Nephron progenitor cell (in vitro differentiated cells): ENCODE measurements at regions not wholly inside any gene's neighbourhood (a gene's known extent, or its start where the extent isn't known, plus 50 kb on each side); places are given as distances from the start of the nearest gene placed in this dataset.

Experiments used
- DNase-seq: peaks from one replicate; pipeline ENCODE4 v3.0.0; 2021
- H3K27ac Mint-ChIP-seq: 2 replicates; pipeline ENCODE4 v1.8.0; 2021; ENCODE audit warnings: mild to moderate bottlenecking, moderate library complexity, mixed read lengths
- H3K27me3 Mint-ChIP-seq: 2 replicates; pipeline ENCODE4 v1.8.0; 2021; ENCODE audit warnings: mild to moderate bottlenecking, low read depth, mixed read lengths; ENCODE audit not compliant: poor library complexity
- H3K36me3 Mint-ChIP-seq: 2 replicates; pipeline ENCODE4 v1.8.0; 2021; ENCODE audit warnings: low read depth, mixed read lengths
- H3K4me1 Mint-ChIP-seq: 2 replicates; pipeline ENCODE4 v1.8.0; 2021; ENCODE audit warnings: mixed read lengths
- H3K4me3 Mint-ChIP-seq: 2 replicates; pipeline ENCODE4 v1.8.0; 2021; ENCODE audit warnings: mild to moderate bottlenecking, moderate library complexity, mixed read lengths
- H3K9me3 Mint-ChIP-seq: 2 replicates; pipeline ENCODE4 v1.8.0; 2021; ENCODE audit warnings: mild to moderate bottlenecking, moderate library complexity, mixed read lengths
- TF ChIP-seq, protein P1 (sequence below): fragments of 200-600 bp; sonication (generic); IDR thresholded peaks from 2 replicates; pipeline ENCODE4 v1.5.0; 2021; ENCODE audit warnings: antibody characterized with exemption

DNA sequence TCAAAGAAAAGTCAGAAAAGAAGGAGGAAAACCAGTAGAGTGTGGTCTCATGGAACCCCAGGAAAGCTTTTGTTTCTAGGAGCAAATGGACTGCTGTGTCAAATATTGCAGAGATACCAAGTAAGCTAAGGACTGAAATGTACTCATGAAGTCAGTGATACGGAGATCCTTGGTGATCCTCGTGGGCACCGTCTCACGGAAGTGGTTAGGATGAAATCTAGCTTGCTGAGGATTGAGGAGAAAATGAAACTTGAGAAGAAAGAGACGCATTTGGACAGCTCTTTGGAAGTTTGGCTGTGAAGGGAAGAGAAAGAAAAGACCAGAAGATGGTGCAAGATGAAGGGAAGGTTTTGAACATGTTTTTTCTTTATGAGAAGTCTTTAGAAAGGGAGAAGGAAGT lies 104.0 kb upstream of the CCND2 start:
- Mint-ChIP-seq H3K36me3 (no peaks in the 10 kb centered on the region), H3K27me3 (no peaks in the 10 kb centered on the region)

DNA sequence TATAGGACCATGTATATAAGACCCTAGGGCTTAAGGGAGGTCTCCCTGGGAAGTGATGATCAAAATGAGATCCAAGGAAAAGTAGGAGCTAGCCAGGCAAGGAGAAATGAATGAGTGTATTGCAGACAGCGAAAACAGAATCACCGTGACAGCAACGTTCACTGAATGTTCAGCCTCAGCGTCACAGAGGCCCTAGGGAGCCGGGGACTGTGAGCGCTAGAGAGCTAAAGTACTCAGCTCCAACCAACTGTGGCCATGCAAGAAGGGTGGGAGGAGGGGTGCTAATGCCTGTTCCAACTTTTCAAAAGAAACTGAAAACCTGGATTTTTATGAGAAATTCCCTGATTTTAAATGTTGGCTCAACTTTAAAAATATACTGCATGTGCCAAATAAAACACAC lies 105.5 kb upstream of the CCND2 start:
- H3K9me3 Mint-ChIP-seq = no peaks in the 10 kb centered on the region
- no peaks in the 10 kb centered on the region for H3K27me3 Mint-ChIP-seq
- TF ChIP-seq, protein P1, sequence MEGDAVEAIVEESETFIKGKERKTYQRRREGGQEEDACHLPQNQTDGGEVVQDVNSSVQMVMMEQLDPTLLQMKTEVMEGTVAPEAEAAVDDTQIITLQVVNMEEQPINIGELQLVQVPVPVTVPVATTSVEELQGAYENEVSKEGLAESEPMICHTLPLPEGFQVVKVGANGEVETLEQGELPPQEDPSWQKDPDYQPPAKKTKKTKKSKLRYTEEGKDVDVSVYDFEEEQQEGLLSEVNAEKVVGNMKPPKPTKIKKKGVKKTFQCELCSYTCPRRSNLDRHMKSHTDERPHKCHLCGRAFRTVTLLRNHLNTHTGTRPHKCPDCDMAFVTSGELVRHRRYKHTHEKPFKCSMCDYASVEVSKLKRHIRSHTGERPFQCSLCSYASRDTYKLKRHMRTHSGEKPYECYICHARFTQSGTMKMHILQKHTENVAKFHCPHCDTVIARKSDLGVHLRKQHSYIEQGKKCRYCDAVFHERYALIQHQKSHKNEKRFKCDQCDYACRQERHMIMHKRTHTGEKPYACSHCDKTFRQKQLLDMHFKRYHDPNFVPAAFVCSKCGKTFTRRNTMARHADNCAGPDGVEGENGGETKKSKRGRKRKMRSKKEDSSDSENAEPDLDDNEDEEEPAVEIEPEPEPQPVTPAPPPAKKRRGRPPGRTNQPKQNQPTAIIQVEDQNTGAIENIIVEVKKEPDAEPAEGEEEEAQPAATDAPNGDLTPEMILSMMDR = no peak
- H3K4me1 Mint-ChIP-seq = peaks cover 49% of the 10 kb centered on the region
- no peak overlapping the region for H3K4me3 Mint-ChIP-seq
- H3K27ac Mint-ChIP-seq = no peak overlapping the region
- peak; percentile 32 for DNase-seq
- H3K36me3 Mint-ChIP-seq = no peaks in the 10 kb centered on the region

More for the DNA sequence above, 104.0 kb upstream of the CCND2 start:
- Mint-ChIP-seq H3K9me3 (no peaks in the 10 kb centered on the region), H3K27ac (no peak overlapping the region), H3K4me1 (peaks cover 43% of the 10 kb centered on the region), H3K4me3 (no peak overlapping the region)
- DNase-seq = no peak
- TF ChIP-seq, protein P1 = no peak

DNA sequence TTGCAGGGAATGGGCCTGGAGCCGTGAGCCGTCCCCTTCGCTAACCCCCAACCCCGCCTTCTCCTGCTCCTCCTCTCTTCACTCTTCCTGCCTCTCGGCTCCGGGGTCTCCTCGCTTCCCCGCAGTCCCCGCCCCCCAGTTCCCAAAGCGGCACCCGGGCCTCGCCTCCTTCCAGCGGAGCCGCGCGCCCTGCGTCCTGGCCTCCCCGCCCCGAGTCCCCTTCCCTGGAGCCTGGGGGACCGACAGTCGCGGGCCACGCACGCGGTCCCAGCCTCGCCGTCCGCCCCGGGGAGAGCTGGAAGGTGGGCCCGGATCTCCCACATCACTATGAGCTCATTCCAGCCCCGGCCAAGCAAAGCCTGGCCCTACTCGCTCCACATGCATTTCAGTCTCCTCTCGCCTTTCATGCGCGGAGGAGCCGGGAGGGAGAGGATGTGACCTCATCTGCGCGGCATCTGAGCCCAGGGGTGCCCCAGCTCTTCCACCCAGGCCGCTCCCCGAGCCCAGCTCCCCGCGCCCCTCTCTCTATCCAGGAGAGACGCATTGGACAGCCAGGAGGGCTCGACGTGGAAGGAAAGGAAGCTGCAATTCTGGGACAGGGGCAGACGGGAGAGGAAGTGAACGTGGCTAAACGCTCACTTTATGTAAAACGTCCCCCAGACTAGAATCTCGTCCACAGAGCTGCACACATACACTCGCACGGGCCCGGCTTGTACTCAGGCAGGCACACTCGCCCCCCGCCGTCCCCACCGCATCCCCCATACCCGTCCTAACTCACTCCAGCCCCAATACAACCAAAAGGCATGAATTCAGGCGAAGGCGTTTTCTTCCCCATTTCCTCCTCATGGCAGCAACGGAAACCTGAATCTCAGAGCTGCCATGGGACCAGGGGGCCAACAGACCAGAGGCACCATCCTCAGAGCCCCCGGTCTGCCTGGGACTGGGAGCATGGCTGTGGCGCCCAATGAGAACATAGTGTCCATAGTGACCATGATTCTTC lies 108.7 kb upstream of the CCND2 start:
- H3K36me3 Mint-ChIP-seq = peaks cover 8% of the 10 kb centered on the region
- DNase-seq = peak; percentile 76
- H3K27me3 Mint-ChIP-seq = peaks cover 2% of the 10 kb centered on the region
- peaks cover 11% of the 10 kb centered on the region for H3K9me3 Mint-ChIP-seq
- peak overlapping the region; percentile 83 for H3K27ac Mint-ChIP-seq
- TF ChIP-seq, protein P1 = no peak
- H3K4me1 Mint-ChIP-seq = peaks cover 47% of the 10 kb centered on the region
- H3K4me3 Mint-ChIP-seq = peak overlapping the region; percentile 73

DNA sequence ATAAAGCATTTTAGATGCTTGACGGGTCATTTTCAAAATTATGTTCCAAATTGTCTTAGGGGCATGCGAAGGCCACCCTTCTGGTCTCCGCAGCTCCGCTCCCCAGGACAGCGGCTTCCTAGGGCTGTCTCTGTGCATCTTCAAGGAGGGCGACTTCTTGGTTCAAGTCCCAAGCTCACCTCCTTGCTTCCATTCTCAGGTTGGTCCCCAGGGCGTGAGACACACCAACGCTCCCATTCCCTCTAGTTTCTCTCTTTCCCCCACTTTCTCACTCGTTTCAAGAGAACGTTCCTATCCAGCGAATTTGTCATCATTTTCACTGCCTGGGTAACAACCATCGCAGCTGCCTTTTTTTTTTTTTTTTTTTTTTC lies 109.4 kb upstream of the CCND2 start:
- H3K36me3 Mint-ChIP-seq = peaks cover 8% of the 10 kb centered on the region
- peaks cover 41% of the 10 kb centered on the region for H3K4me1 Mint-ChIP-seq
- TF ChIP-seq, protein P1 = no peak
- H3K9me3 Mint-ChIP-seq = peaks cover 11% of the 10 kb centered on the region
- no peak for DNase-seq
- peak overlapping the region; percentile 46 for H3K27ac Mint-ChIP-seq
- peak overlapping the region; percentile 73 for H3K4me3 Mint-ChIP-seq
- H3K27me3 Mint-ChIP-seq = peaks cover 2% of the 10 kb centered on the region

DNA sequence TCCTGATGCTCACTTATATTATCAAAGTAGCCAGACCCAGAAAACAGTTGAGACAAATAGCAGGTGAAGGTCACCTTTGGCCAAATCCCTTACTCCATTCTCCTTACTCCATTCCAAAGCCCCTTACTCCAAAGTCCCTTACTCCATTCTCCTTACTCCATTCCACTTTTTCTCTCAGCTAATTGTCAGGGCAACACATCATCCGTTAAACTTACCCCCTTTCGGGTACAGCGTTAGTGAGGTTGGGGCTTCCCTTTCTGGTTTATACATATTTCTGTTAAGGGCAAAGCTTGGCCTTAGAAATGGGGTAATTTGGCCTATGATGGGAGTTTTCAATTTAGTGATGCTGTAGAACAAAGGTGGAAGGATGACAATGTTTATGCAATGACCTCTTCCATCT lies 111.8 kb upstream of the CCND2 start:
- Mint-ChIP-seq H3K4me1 (peaks cover 38% of the 10 kb centered on the region), H3K9me3 (peaks cover 11% of the 10 kb centered on the region), H3K27ac (no peak overlapping the region), H3K36me3 (peaks cover 8% of the 10 kb centered on the region), H3K27me3 (peaks cover 2% of the 10 kb centered on the region), H3K4me3 (no peak overlapping the region)
- DNase-seq = no peak
- TF ChIP-seq, protein P1 = no peak
